ENCODE measurements at regions not wholly inside any gene's neighbourhood (a gene's known extent, or its start where the extent isn't known, plus 50 kb on each side); places are given as distances from the start of the nearest gene placed in this dataset.
"Not testable (repeated sequence)": the region's sequence is repeated elsewhere in the genome, so short reads cannot be mapped to it uniquely, and the experiment has no call there.

- DNase-seq (ENCODE audit: low read depth, low spot score), result not testable (repeated sequence)
Observed at GRCh38 chr2:89537862-89538261, 846.4 kb downstream of the RPIA start.

- not testable (repeated sequence) for DNase-seq (ENCODE audit: low read depth, low spot score)
Observed at GRCh38 chr2:89544110-89544509, 852.6 kb downstream of the RPIA start.

DNA sequence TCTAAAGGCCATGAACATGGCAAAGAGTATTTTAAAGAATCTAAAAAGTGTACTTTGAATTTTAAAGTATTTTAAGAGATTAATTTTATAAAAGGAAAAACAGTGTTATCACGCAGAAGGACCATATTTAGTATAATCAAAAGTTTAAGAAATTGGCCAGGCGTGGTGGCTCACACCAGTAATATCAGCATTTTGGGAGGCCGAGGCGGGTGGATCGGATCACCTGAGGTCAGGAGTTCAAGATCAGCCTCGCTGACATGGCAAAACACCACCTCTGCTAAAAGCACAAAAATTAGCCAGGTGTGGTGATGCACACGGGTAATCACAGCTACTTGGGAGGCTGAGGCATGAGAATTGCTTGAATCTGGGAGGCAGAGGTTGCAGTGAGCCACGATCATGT is 887.7 kb downstream of the RPIA start:
- not testable (repeated sequence) for DNase-seq (ENCODE audit: low read depth, low spot score)

- not testable (repeated sequence) for DNase-seq (ENCODE audit: low read depth, low spot score)
Observed at GRCh38 chr2:89582816-89583215, 891.3 kb downstream of the RPIA start.

- not testable (repeated sequence) for DNase-seq (ENCODE audit: low read depth, low spot score)
Observed at GRCh38 chr2:89584046-89584445, 892.6 kb downstream of the RPIA start.

DNA sequence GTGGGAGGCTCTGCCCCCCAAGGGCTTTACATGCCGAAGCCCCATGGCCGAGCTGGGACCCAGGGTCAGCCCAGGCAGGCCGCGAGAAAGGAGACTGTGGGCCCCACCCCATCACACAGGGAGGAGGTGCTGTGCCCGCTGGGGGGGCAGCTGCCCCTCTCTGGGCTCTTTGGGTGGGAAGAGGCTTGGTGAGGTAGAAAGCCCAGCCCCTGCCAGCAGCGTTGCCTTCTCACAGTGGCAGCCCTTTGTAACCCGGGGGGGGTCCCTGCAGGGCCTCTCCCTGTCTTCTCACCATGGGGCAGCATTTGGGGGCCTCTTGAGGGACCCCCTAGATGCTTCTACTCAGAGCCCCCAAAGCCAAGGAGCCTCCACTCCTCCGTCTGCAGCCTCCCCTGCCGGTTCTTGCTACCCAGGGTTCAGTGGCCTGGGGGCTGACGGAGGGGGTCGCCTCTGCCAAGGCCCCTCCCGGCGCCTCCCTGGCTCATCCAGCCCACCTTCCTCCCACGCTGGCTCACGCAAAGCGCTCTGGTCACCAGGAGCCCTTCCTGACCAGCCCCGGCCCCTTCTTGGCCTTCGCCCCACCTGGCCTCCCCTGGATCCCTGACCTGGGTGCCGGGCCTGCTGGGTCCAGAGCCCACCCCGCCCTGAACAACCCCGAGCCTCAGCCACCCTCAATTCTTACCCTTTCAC is 893.5 kb downstream of the RPIA start:
- not testable (repeated sequence) for DNase-seq (ENCODE audit: low read depth, low spot score)

GRCh38 chr2:89585558-89585920 is 894.1 kb downstream of the RPIA start:
- DNase-seq (ENCODE audit: low read depth, low spot score), result peak; percentile 80

- DNase-seq (ENCODE audit: low read depth, low spot score), result not testable (repeated sequence)
Observed at GRCh38 chr2:89599843-89600242, 908.4 kb downstream of the RPIA start.

- not testable (repeated sequence) for DNase-seq (ENCODE audit: low read depth, low spot score)
Observed at GRCh38 chr2:89606514-89606913, 915.0 kb downstream of the RPIA start.

- not testable (repeated sequence) for DNase-seq (ENCODE audit: low read depth, low spot score)
Observed at GRCh38 chr2:89610207-89610926, 918.9 kb downstream of the RPIA start.

DNA sequence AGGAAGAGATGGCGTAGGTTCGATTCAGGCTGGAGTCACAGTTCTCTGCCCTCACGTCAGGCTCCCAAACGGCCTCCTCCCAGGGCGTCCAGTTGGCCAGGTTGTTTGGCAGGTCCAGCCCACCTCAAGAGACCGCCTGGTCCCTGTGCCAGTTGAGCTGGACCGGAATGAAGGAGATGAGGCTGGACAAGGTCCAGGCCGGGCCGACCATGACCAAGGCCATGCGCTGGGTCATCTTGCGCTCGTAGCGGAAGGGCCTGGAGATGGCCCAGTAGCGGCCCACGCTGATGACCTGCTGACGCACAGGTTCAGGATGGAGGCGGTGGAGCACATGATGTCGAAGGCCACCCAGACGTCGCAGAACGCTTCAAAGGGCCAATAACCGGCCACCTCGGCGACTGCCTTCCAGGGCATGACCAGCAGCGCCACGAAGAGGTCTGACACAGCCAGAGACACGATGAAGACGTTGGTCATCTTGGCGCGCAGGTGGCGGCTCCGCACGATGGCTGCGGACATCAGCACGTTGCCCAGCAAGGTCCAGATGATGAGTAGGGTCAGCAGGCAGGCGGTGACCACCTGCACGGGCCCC is 919.5 kb downstream of the RPIA start:
- not testable (repeated sequence) for DNase-seq (ENCODE audit: low read depth, low spot score)

- DNase-seq (ENCODE audit: low read depth, low spot score), result not testable (repeated sequence)
Observed at GRCh38 chr2:89611710-89612109, 920.2 kb downstream of the RPIA start.

DNA sequence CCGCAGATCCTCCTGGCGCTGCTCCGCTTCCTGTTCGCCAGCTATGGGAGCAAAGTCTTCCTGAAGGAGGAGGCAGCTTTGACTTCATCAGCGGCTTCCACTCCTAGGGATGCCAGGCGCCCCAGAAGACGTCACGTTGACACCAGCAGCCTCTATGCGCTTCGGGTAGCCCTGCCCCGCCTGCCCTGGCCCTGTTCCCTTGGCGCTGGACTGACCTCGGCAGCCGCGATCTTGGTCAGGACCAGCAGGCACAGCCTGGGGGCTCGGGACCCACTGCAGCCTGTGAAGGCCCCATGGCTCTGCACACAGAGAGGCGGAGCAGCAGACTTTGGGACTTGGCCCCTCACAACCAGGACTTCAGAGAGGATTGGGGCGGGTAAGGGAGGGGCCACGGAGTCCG is 957.8 kb downstream of the RPIA start:
- DNase-seq (ENCODE audit: low read depth, low spot score), result not testable (repeated sequence)

DNA sequence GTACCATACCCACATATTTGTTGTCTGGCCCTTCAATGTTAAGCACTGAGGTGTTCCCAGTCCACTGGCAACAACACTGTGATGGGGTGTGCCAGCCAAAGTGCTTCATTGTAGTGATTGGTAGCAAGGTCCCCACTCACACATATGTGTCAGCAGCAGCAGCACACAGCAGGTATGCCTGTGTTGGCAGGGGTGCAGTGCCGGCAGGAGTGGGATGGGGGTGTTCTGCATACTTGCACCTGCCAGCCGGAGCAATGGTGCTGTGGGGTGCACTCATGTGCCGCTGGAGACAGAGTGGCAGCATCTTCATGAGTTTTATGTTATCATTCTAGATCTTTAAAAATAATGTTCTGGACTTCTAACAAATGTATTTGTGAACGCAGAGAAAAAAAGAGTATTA is 987.8 kb downstream of the RPIA start:
- not testable (repeated sequence) for DNase-seq (ENCODE audit: low read depth, low spot score)

All from astrocyte of the hippocampus (primary cell).